ENCODE measurements at regions not wholly inside any gene's neighbourhood (a gene's known extent, or its start where the extent isn't known, plus 50 kb on each side); places are given as distances from the start of the nearest gene placed in this dataset.

DNA sequence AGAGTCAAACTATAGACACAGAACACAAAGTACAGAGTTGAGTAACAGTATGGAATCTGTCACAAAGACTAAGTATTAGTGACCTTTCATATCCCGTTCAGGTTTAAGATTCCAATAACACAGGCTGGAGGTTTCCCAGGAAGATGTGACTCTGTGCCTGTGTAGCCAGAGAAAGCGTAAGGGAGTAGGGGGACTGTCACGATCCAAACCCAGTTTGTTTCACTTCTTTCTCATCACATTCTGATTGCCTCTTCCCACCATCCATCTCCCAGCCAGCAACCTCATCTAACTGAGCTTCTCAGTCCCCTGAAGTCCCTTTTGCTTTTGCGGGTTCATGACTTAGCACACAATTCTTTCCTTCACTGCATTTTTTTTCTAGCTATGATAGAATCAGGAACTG lies 76.4 kb upstream of the NPVF start:
- ChIA-PET POLR2A (ENCODE audit: low non-redundant PET) (no interaction called here), CTCF (no interaction called here)
- no peak for DNase-seq (ENCODE audit: low spot score)
- H3K27ac ChIP-seq: no peak overlapping the region
- TF ChIP-seq, protein P1, sequence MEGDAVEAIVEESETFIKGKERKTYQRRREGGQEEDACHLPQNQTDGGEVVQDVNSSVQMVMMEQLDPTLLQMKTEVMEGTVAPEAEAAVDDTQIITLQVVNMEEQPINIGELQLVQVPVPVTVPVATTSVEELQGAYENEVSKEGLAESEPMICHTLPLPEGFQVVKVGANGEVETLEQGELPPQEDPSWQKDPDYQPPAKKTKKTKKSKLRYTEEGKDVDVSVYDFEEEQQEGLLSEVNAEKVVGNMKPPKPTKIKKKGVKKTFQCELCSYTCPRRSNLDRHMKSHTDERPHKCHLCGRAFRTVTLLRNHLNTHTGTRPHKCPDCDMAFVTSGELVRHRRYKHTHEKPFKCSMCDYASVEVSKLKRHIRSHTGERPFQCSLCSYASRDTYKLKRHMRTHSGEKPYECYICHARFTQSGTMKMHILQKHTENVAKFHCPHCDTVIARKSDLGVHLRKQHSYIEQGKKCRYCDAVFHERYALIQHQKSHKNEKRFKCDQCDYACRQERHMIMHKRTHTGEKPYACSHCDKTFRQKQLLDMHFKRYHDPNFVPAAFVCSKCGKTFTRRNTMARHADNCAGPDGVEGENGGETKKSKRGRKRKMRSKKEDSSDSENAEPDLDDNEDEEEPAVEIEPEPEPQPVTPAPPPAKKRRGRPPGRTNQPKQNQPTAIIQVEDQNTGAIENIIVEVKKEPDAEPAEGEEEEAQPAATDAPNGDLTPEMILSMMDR (conservative IDR thresholded peaks at IDR 0.05; ENCODE audit: low read depth): no peak

DNA sequence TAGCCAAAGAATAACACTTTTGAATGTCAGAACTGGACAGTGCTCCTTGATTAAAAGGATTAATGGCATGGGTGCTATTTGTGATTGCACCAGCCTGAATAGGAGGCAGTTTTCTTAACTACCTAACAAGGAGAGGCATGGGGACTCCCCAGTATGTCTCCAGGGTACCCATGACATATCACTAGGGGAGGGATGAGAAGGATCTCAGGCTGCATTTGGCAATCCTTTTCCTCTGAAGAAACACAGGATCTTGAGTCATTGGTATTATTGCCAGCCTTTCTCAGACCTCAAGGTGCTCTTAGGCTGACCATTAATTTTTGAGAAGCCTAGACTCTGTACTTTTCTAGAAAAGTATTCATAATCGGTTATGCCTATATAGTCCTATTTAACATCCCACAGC lies 77.5 kb upstream of the NPVF start:
- no peak for DNase-seq (ENCODE audit: low spot score)
- ChIA-PET POLR2A (ENCODE audit: low non-redundant PET) (no interaction called here), CTCF (no interaction called here)
- TF ChIP-seq, protein P1 (conservative IDR thresholded peaks at IDR 0.05; ENCODE audit: low read depth): no peak
- no peak overlapping the region for H3K27ac ChIP-seq

DNA sequence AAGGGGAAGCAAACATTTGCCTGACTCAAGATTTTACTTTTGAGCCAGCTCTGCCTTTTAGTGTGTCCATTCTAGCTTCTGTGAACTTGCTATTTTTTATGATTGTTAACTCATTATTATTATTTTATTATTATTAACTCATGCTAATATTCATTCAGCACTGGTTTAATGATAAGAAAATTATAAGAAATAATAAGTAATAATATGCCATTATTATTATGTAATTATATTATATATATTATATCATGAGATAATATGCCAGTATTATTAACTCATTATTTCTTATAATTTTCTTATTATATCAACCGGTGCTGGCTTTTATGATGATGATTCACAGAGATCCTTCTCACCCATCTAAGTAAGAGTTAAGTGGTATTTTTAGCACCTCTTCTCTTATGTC lies 79.3 kb upstream of the NPVF start:
- no peak for DNase-seq (ENCODE audit: low spot score)
- TF ChIP-seq, protein P1 (conservative IDR thresholded peaks at IDR 0.05; ENCODE audit: low read depth): no peak
- ChIA-PET POLR2A (ENCODE audit: low non-redundant PET) (no interaction called here), CTCF (no interaction called here)
- H3K27ac ChIP-seq: no peak overlapping the region

DNA sequence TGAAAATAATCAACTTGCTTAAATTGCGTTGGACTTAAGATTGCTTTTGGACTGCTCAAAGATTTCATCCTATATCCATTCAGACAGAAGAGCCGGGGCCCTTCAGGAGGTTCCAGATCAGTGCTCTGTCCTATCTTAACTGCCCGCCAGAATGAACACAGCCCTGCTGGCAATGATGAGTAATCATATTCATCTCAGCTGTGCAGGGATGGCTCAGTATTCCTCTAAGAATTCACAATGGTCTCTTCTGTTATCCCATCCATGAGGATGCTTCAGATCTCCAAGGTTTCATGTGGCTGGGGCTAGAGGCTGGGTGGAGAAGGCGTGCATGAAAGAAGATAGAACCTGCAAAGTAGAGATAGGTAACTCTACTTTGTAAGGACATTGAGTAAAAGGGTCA lies 80.0 kb upstream of the NPVF start:
- TF ChIP-seq, protein P1 (conservative IDR thresholded peaks at IDR 0.05; ENCODE audit: low read depth): no peak
- DNase-seq (ENCODE audit: low spot score): no peak
- ChIA-PET POLR2A (ENCODE audit: low non-redundant PET) (no interaction called here), CTCF (no interaction called here)
- no peak overlapping the region for H3K27ac ChIP-seq

DNA sequence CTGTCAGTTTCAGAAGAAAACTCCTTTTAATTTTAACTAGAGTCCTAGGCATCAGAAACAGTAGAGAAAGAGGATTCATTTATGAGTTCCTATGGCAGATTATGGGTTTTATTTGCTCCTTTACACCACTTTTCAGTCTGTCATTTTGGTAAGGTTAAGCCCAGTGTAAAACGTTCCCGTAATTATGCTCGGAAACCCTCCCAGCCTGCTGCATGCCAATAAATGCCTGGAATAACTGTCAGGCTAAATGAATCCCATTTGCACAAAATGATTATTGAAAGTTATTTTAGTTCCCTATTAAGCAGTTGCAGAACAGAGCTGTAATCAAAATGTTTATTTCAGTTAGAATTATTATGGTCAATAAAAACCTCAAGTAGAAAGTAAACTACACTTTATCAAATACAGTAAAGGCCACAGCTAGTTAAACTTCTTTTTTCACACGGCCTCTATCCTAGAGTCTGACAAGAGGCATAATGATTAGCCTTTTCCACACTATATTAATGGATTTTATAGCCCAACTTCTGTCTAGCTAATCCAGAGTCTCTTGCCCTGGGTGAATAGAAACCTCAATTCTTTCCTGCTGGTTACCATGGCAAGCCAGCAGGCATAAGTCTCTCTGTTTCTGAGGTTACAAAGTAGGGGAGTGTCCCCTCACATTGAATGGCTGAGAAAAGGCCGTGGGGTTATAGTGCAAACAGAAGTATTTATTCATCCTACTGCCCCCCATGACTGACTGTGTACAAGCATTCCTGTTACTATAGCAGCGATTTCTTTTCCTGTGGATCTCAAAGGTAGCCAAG lies 80.8 kb upstream of the NPVF start:
- DNase-seq (ENCODE audit: low spot score): no peak
- POLR2A ChIA-PET (ENCODE audit: low non-redundant PET): no interaction called here
- TF ChIP-seq, protein P1 (conservative IDR thresholded peaks at IDR 0.05; ENCODE audit: low read depth): no peak
- H3K27ac ChIP-seq: no peak overlapping the region
- CTCF ChIA-PET: no interaction called here

DNA sequence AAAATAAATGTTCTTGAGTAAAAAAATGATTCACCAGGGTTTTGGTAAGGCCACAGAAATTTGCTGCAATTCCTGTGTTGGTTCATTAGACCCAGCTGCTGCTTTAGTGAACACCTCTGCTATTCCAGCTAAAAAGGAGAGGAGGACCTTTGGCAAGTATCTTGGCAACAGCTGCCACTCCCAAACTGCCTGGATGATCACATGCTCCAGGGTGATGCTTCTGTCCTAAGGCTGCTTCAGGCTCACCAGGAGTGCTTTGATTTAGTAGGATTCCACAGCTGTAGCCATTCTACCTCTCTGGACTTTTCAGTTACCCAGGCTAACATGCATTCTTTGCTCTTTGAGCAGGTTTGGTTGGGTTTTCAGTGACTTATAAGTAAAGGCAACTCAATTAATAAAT lies 82.6 kb upstream of the NPVF start:
- TF ChIP-seq, protein P1 (conservative IDR thresholded peaks at IDR 0.05; ENCODE audit: low read depth): no peak
- CTCF ChIA-PET: no interaction called here
- no peak overlapping the region for H3K27ac ChIP-seq
- POLR2A ChIA-PET (ENCODE audit: low non-redundant PET): no interaction called here
- DNase-seq (ENCODE audit: low spot score): no peak

Measured in RWPE1 (cell line).